SK-N-MC (cell line): ENCODE measurements at regions not wholly inside any gene's neighbourhood (a gene's known extent, or its start where the extent isn't known, plus 50 kb on each side); places are given as distances from the start of the nearest gene placed in this dataset.

Source experiments
- FOXP2 ChIP-seq: optimal IDR thresholded peaks from 2 replicates; pipeline ENCODE3; 2011; ENCODE audit warnings: mild to moderate bottlenecking, moderate library complexity; ENCODE audit not compliant: insufficient read depth; ENCODE audit errors: extremely low read length, control extremely low read depth
- POLR2AphosphoS5 ChIP-seq: IDR thresholded peaks from 2 replicates; pipeline ENCODE4 v1.6.1; 2012; ENCODE audit warnings: mild to moderate bottlenecking, low read depth, low read length, borderline replicate concordance

DNA sequence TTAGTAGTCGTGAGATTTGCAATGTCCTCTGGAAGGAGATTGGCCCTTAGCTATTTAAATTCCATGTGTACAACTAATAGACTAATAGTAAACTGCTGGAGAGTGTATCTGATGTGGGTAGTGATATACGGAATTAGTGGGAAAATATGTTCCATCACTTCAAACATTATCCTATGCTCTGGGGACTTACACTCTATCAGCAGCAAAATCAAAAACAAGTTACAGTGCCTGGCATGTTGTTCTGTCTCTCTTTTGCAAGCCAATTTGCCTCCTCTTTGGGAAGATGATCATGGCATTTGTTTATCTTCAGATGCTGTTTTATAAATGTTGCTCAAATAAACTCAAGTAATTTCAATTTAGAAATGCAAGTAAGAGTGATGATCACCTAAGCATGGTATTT lies 311.9 kb upstream of the ACO1 start:
- no peak for TF ChIP-seq POLR2AphosphoS5
- no peak for TF ChIP-seq FOXP2
